Mammary epithelial cell (primary cell): ENCODE measurements at regions not wholly inside any gene's neighbourhood (a gene's known extent, or its start where the extent isn't known, plus 50 kb on each side); places are given as distances from the start of the nearest gene placed in this dataset.

ENCODE experiments used
- EZH2 ChIP-seq: IDR thresholded peaks from 2 replicates; pipeline ENCODE4 v1.6.1; 2012; ENCODE audit warnings: low read length, inconsistent platforms, borderline replicate concordance
- TF ChIP-seq, protein P1 (sequence below), 2 donors: IDR thresholded peaks in 1 of 2; conservative IDR thresholded peaks in 1 of 2; 2 replicates each; pipeline ENCODE4 v1.5.1; 2011 to 2012; ENCODE audit warnings: inconsistent platforms in 2 of 2, low read length in 2 of 2, mild to moderate bottlenecking in 2 of 2, control low read depth in 1 of 2, low read depth in 1 of 2; ENCODE audit not compliant: insufficient read depth in 1 of 2; ENCODE audit errors: extremely low read depth in 1 of 2

DNA sequence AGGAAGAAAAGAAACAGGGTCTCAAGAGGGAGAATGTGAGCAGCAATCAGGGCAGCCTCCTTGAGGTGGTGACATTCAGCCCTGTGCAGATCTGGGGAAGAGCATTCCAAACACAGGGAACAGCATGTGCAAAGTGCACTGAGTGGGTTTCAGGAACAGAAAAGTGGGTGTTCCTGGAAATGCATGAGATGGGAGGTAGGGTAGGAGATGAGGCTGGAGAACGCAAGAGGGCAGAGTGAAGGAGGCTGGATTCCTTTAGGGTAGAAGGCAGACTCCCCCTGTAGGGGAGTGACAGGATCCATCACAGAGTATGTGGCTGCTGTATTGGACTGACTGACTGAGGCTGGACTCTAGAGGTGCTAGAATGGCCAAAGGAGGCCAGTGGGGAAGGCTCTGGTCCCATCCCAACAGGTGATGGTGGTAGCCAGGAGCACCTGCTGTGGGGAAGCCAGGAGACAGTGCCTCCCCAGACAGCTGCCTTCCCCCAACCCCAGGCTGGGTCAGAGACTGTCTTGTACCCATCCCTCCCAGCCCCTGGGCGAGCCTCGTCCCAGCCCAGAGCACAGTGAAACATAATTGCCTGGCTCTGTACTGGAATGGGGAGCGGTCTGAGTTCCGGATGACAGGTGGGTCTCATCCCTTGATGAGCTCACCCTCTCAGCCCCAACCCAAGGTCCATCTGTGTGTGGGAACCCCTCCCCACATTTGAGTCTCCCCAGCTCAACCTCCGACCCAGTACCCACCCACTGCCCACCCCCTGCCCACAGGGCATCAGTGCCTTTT is 419.4 kb downstream of the MN1 start:
- TF ChIP-seq, protein P1, sequence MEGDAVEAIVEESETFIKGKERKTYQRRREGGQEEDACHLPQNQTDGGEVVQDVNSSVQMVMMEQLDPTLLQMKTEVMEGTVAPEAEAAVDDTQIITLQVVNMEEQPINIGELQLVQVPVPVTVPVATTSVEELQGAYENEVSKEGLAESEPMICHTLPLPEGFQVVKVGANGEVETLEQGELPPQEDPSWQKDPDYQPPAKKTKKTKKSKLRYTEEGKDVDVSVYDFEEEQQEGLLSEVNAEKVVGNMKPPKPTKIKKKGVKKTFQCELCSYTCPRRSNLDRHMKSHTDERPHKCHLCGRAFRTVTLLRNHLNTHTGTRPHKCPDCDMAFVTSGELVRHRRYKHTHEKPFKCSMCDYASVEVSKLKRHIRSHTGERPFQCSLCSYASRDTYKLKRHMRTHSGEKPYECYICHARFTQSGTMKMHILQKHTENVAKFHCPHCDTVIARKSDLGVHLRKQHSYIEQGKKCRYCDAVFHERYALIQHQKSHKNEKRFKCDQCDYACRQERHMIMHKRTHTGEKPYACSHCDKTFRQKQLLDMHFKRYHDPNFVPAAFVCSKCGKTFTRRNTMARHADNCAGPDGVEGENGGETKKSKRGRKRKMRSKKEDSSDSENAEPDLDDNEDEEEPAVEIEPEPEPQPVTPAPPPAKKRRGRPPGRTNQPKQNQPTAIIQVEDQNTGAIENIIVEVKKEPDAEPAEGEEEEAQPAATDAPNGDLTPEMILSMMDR (conservative IDR thresholded peaks at IDR 0.05 in 1 of 2, IDR thresholded peaks at IDR 0.05 in 1 of 2; ENCODE audit: extremely low read depth in 1 of 2, insufficient read depth in 1 of 2, low read depth in 1 of 2, low read length in 2 of 2), result no peak
- no peak for TF ChIP-seq EZH2
